ENCODE measurements at regions not wholly inside any gene's neighbourhood (a gene's known extent, or its start where the extent isn't known, plus 50 kb on each side); places are given as distances from the start of the nearest gene placed in this dataset.

GRCh38 chr4:151563194-151563593 lies 154.2 kb downstream of the FHIP1A start:
- TF ChIP-seq CTCF (IDR thresholded peaks at IDR 0.05; ENCODE audit: borderline replicate concordance): no peak
- Histone ChIP-seq H3K27ac (replicated peaks) (no peak overlapping the region), H3K4me3 (no peak overlapping the region), H3K4me1 (no peaks in the 10 kb centered on the region), H3K9me3 (replicated peaks) (no peaks in the 10 kb centered on the region), H3K36me3 (no peaks in the 10 kb centered on the region), H3K27me3 (ENCODE audit: low read depth) (no peaks in the 10 kb centered on the region)
- no peak for DNase-seq
- intact Hi-C loops (cut with micrococcal nuclease): no loop called here

- Histone ChIP-seq H3K4me1 (no peaks in the 10 kb centered on the region), H3K27ac (replicated peaks) (no peak overlapping the region), H3K36me3 (no peaks in the 10 kb centered on the region), H3K4me3 (no peak overlapping the region), H3K27me3 (ENCODE audit: low read depth) (no peaks in the 10 kb centered on the region), H3K9me3 (replicated peaks) (no peaks in the 10 kb centered on the region)
- intact Hi-C loops (cut with micrococcal nuclease): no loop called here
- DNase-seq: no peak
- no peak for TF ChIP-seq CTCF (IDR thresholded peaks at IDR 0.05; ENCODE audit: borderline replicate concordance)
These were observed 155.3 kb downstream of the FHIP1A start for GRCh38 chr4:151564321-151564720.

GRCh38 chr4:151565583-151565982 lies 156.6 kb downstream of the FHIP1A start:
- Histone ChIP-seq H3K4me1 (peaks cover 3% of the 10 kb centered on the region), H3K27ac (replicated peaks) (no peak overlapping the region), H3K4me3 (no peak overlapping the region), H3K9me3 (replicated peaks) (no peaks in the 10 kb centered on the region), H3K27me3 (ENCODE audit: low read depth) (no peaks in the 10 kb centered on the region), H3K36me3 (no peaks in the 10 kb centered on the region)
- no peak for DNase-seq
- TF ChIP-seq CTCF (IDR thresholded peaks at IDR 0.05; ENCODE audit: borderline replicate concordance): no peak
- intact Hi-C loops (cut with micrococcal nuclease): no loop called here

GRCh38 chr4:151566053-151566452 lies 157.1 kb downstream of the FHIP1A start:
- no peaks in the 10 kb centered on the region for H3K27me3 ChIP-seq (ENCODE audit: low read depth)
- intact Hi-C loops (cut with micrococcal nuclease): no loop called here
- H3K9me3 ChIP-seq (replicated peaks): no peaks in the 10 kb centered on the region
- DNase-seq: no peak
- no peak for TF ChIP-seq CTCF (IDR thresholded peaks at IDR 0.05; ENCODE audit: borderline replicate concordance)
- peaks cover 3% of the 10 kb centered on the region for H3K4me1 ChIP-seq
- H3K27ac ChIP-seq (replicated peaks): no peak overlapping the region
- H3K36me3 ChIP-seq: no peaks in the 10 kb centered on the region
- no peak overlapping the region for H3K4me3 ChIP-seq

GRCh38 chr4:151567056-151567455 lies 158.1 kb downstream of the FHIP1A start:
- Histone ChIP-seq H3K27ac (replicated peaks) (no peak overlapping the region), H3K27me3 (ENCODE audit: low read depth) (no peaks in the 10 kb centered on the region), H3K9me3 (replicated peaks) (no peaks in the 10 kb centered on the region), H3K4me3 (no peak overlapping the region), H3K36me3 (no peaks in the 10 kb centered on the region), H3K4me1 (peaks cover 3% of the 10 kb centered on the region)
- DNase-seq: no peak
- no peak for TF ChIP-seq CTCF (IDR thresholded peaks at IDR 0.05; ENCODE audit: borderline replicate concordance)
- intact Hi-C loops (cut with micrococcal nuclease): no loop called here

- Histone ChIP-seq H3K9me3 (replicated peaks) (no peaks in the 10 kb centered on the region), H3K4me1 (peaks cover 3% of the 10 kb centered on the region), H3K36me3 (no peaks in the 10 kb centered on the region), H3K27ac (replicated peaks) (no peak overlapping the region), H3K27me3 (ENCODE audit: low read depth) (no peaks in the 10 kb centered on the region), H3K4me3 (no peak overlapping the region)
- no peak for TF ChIP-seq CTCF (IDR thresholded peaks at IDR 0.05; ENCODE audit: borderline replicate concordance)
- no peak for DNase-seq
- intact Hi-C loops (cut with micrococcal nuclease): no loop called here
These were observed 160.0 kb downstream of the FHIP1A start for GRCh38 chr4:151568966-151569365.
